GM19351 (cell line): ENCODE measurements at regions not wholly inside any gene's neighbourhood (a gene's known extent, or its start where the extent isn't known, plus 50 kb on each side); places are given as distances from the start of the nearest gene placed in this dataset.
A peak's percentile ranks its signal among the peaks of the same experiment; 100 is the strongest.
"Not testable (repeated sequence)": the region's sequence is repeated elsewhere in the genome, so short reads cannot be mapped to it uniquely, and the experiment has no call there.

ENCODE experiments used
- ATAC-seq: cut with Tn5 transposase; IDR thresholded peaks from one replicate; pipeline ENCODE4 v1.9.1; 2021; ENCODE audit warnings: mild to moderate bottlenecking, moderate library complexity; ENCODE audit not compliant: unreplicated experiment

- no peak for ATAC-seq
These were observed 127.3 kb downstream of the SPATA31D1 start for GRCh38 chr9:82115900-82116299.

GRCh38 chr9:82116556-82116955, 128.0 kb downstream of the SPATA31D1 start:
- no peak for ATAC-seq

- no peak for ATAC-seq
These were observed 128.6 kb downstream of the SPATA31D1 start for GRCh38 chr9:82117026-82117811.

- no peak for ATAC-seq
These were observed 134.2 kb downstream of the SPATA31D1 start for GRCh38 chr9:82122731-82123130.

- ATAC-seq, result no peak
These were observed 135.5 kb downstream of the SPATA31D1 start for GRCh38 chr9:82124090-82124489.

GRCh38 chr9:82126256-82126655, 137.7 kb downstream of the SPATA31D1 start:
- ATAC-seq, result no peak

- ATAC-seq, result peak; percentile 20
These were observed 138.9 kb downstream of the SPATA31D1 start for GRCh38 chr9:82127465-82127864.

- ATAC-seq, result peak; percentile 95
These were observed 139.6 kb downstream of the SPATA31D1 start for GRCh38 chr9:82128011-82128696.

GRCh38 chr9:82129708-82130107, 141.1 kb downstream of the SPATA31D1 start:
- no peak for ATAC-seq

- no peak for ATAC-seq
These were observed 141.9 kb downstream of the SPATA31D1 start for GRCh38 chr9:82130331-82131042.

GRCh38 chr9:82131072-82131471, 142.5 kb downstream of the SPATA31D1 start:
- ATAC-seq, result no peak

GRCh38 chr9:82132024-82132423, 143.5 kb downstream of the SPATA31D1 start:
- ATAC-seq, result no peak

- ATAC-seq, result no peak
These were observed 145.4 kb downstream of the SPATA31D1 start for GRCh38 chr9:82134010-82134409.

GRCh38 chr9:82135106-82135505, 146.5 kb downstream of the SPATA31D1 start:
- no peak for ATAC-seq

- not testable (repeated sequence) for ATAC-seq
These were observed 149.5 kb downstream of the SPATA31D1 start for GRCh38 chr9:82138081-82138480.

GRCh38 chr9:82140471-82140870, 151.9 kb downstream of the SPATA31D1 start:
- no peak for ATAC-seq

GRCh38 chr9:82144803-82145202, 156.2 kb downstream of the SPATA31D1 start:
- ATAC-seq, result no peak

- no peak for ATAC-seq
These were observed 158.1 kb downstream of the SPATA31D1 start for GRCh38 chr9:82146677-82147076.

GRCh38 chr9:82147798-82148425, 159.3 kb downstream of the SPATA31D1 start:
- ATAC-seq, result no peak

GRCh38 chr9:82148426-82148810, 159.8 kb downstream of the SPATA31D1 start:
- ATAC-seq, result no peak

- ATAC-seq, result no peak
These were observed 160.4 kb downstream of the SPATA31D1 start for GRCh38 chr9:82148901-82149461.
